ENCODE measurements at regions not wholly inside any gene's neighbourhood (a gene's known extent, or its start where the extent isn't known, plus 50 kb on each side); places are given as distances from the start of the nearest gene placed in this dataset.

- H3K36me3 ChIP-seq (ENCODE audit: control insufficient read depth in 3 of 3, insufficient read depth in 3 of 3, low read length in 3 of 3): no peaks in the 10 kb centered on the region
- H3K9me3 ChIP-seq (ENCODE audit: control insufficient read depth in 3 of 3, low read length in 3 of 3): no peaks in the 10 kb centered on the region
Measured at GRCh38 chr9:82206490-82206889, 217.9 kb downstream of the SPATA31D1 start.

GRCh38 chr9:82206946-82207345, 218.4 kb downstream of the SPATA31D1 start:
- Histone ChIP-seq H3K27me3 (ENCODE audit: control insufficient read depth in 3 of 3, insufficient read depth in 3 of 3, low read length in 3 of 3) (no peaks in the 10 kb centered on the region), H3K4me3 (ENCODE audit: low read length in 3 of 3) (no peak overlapping the region), H3K4me1 (ENCODE audit: control insufficient read depth in 3 of 3, insufficient read depth in 3 of 3, low read length in 3 of 3) (no peaks in the 10 kb centered on the region), H3K9ac (ENCODE audit: low read depth in 1 of 3, low read length in 3 of 3) (no peak overlapping the region), H3K36me3 (ENCODE audit: control insufficient read depth in 3 of 3, insufficient read depth in 3 of 3, low read length in 3 of 3) (no peaks in the 10 kb centered on the region), H3K9me3 (ENCODE audit: control insufficient read depth in 3 of 3, low read length in 3 of 3) (no peaks in the 10 kb centered on the region), H3K27ac (ENCODE audit: low read depth, low read length) (no peak overlapping the region)

More at GRCh38 chr9:82206490-82206889, 217.9 kb downstream of the SPATA31D1 start:
- Histone ChIP-seq H3K27ac (ENCODE audit: low read depth, low read length) (no peak overlapping the region), H3K4me1 (ENCODE audit: control insufficient read depth in 3 of 3, insufficient read depth in 3 of 3, low read length in 3 of 3) (no peaks in the 10 kb centered on the region), H3K27me3 (ENCODE audit: control insufficient read depth in 3 of 3, insufficient read depth in 3 of 3, low read length in 3 of 3) (no peaks in the 10 kb centered on the region), H3K9ac (ENCODE audit: low read depth in 1 of 3, low read length in 3 of 3) (no peak overlapping the region), H3K4me3 (ENCODE audit: low read length in 3 of 3) (no peak overlapping the region)

- Histone ChIP-seq H3K36me3 (ENCODE audit: control insufficient read depth in 3 of 3, insufficient read depth in 3 of 3, low read length in 3 of 3) (no peaks in the 10 kb centered on the region), H3K4me3 (ENCODE audit: low read length in 3 of 3) (no peak overlapping the region), H3K9me3 (ENCODE audit: control insufficient read depth in 3 of 3, low read length in 3 of 3) (no peaks in the 10 kb centered on the region), H3K27ac (ENCODE audit: low read depth, low read length) (no peak overlapping the region), H3K9ac (ENCODE audit: low read depth in 1 of 3, low read length in 3 of 3) (no peak overlapping the region), H3K4me1 (ENCODE audit: control insufficient read depth in 3 of 3, insufficient read depth in 3 of 3, low read length in 3 of 3) (no peaks in the 10 kb centered on the region), H3K27me3 (ENCODE audit: control insufficient read depth in 3 of 3, insufficient read depth in 3 of 3, low read length in 3 of 3) (no peaks in the 10 kb centered on the region)
Measured at GRCh38 chr9:82208741-82209450, 220.3 kb downstream of the SPATA31D1 start.

- no peak overlapping the region for H3K9ac ChIP-seq (ENCODE audit: low read depth in 1 of 3, low read length in 3 of 3)
- H3K27me3 ChIP-seq (ENCODE audit: control insufficient read depth in 3 of 3, insufficient read depth in 3 of 3, low read length in 3 of 3): no peaks in the 10 kb centered on the region
- H3K4me1 ChIP-seq (ENCODE audit: control insufficient read depth in 3 of 3, insufficient read depth in 3 of 3, low read length in 3 of 3): no peaks in the 10 kb centered on the region
- no peaks in the 10 kb centered on the region for H3K9me3 ChIP-seq (ENCODE audit: control insufficient read depth in 3 of 3, low read length in 3 of 3)
- H3K36me3 ChIP-seq (ENCODE audit: control insufficient read depth in 3 of 3, insufficient read depth in 3 of 3, low read length in 3 of 3): no peaks in the 10 kb centered on the region
- no peak overlapping the region for H3K27ac ChIP-seq (ENCODE audit: low read depth, low read length)
- H3K4me3 ChIP-seq (ENCODE audit: low read length in 3 of 3): no peak overlapping the region
Measured at GRCh38 chr9:82209797-82210470, 221.4 kb downstream of the SPATA31D1 start.

- no peak overlapping the region for H3K4me3 ChIP-seq (ENCODE audit: low read length in 3 of 3)
- H3K27me3 ChIP-seq (ENCODE audit: control insufficient read depth in 3 of 3, insufficient read depth in 3 of 3, low read length in 3 of 3): no peaks in the 10 kb centered on the region
- H3K9me3 ChIP-seq (ENCODE audit: control insufficient read depth in 3 of 3, low read length in 3 of 3): peaks cover 0 to 2% (median 0%) of the 10 kb centered on the region in 3 donors
Measured at GRCh38 chr9:82212885-82213284, 224.3 kb downstream of the SPATA31D1 start.

GRCh38 chr9:82216435-82216834, 227.9 kb downstream of the SPATA31D1 start:
- Histone ChIP-seq H3K36me3 (ENCODE audit: control insufficient read depth in 3 of 3, insufficient read depth in 3 of 3, low read length in 3 of 3) (no peaks in the 10 kb centered on the region), H3K27ac (ENCODE audit: low read depth, low read length) (no peak overlapping the region), H3K27me3 (ENCODE audit: control insufficient read depth in 3 of 3, insufficient read depth in 3 of 3, low read length in 3 of 3) (no peaks in the 10 kb centered on the region)

More at GRCh38 chr9:82212885-82213284, 224.3 kb downstream of the SPATA31D1 start:
- H3K4me1 ChIP-seq (ENCODE audit: control insufficient read depth in 3 of 3, insufficient read depth in 3 of 3, low read length in 3 of 3): no peaks in the 10 kb centered on the region
- H3K36me3 ChIP-seq (ENCODE audit: control insufficient read depth in 3 of 3, insufficient read depth in 3 of 3, low read length in 3 of 3): no peaks in the 10 kb centered on the region
- no peak overlapping the region for H3K9ac ChIP-seq (ENCODE audit: low read depth in 1 of 3, low read length in 3 of 3)
- H3K27ac ChIP-seq (ENCODE audit: low read depth, low read length): no peak overlapping the region

GRCh38 chr9:82223442-82223841, 234.9 kb downstream of the SPATA31D1 start:
- H3K36me3 ChIP-seq (ENCODE audit: control insufficient read depth in 3 of 3, insufficient read depth in 3 of 3, low read length in 3 of 3): no peaks in the 10 kb centered on the region
- no peaks in the 10 kb centered on the region for H3K27me3 ChIP-seq (ENCODE audit: control insufficient read depth in 3 of 3, insufficient read depth in 3 of 3, low read length in 3 of 3)
- no peaks in the 10 kb centered on the region for H3K9me3 ChIP-seq (ENCODE audit: control insufficient read depth in 3 of 3, low read length in 3 of 3)

More at GRCh38 chr9:82216435-82216834, 227.9 kb downstream of the SPATA31D1 start:
- no peak overlapping the region for H3K4me3 ChIP-seq (ENCODE audit: low read length in 3 of 3)
- no peak overlapping the region for H3K9ac ChIP-seq (ENCODE audit: low read depth in 1 of 3, low read length in 3 of 3)
- no peaks in the 10 kb centered on the region for H3K4me1 ChIP-seq (ENCODE audit: control insufficient read depth in 3 of 3, insufficient read depth in 3 of 3, low read length in 3 of 3)
- H3K9me3 ChIP-seq (ENCODE audit: control insufficient read depth in 3 of 3, low read length in 3 of 3): peaks cover 0 to 2% (median 0%) of the 10 kb centered on the region in 3 donors

GRCh38 chr9:82231411-82231810, 242.8 kb downstream of the SPATA31D1 start:
- H3K4me1 ChIP-seq (ENCODE audit: control insufficient read depth in 3 of 3, insufficient read depth in 3 of 3, low read length in 3 of 3): peaks cover 0 to 3% (median 0%) of the 10 kb centered on the region in 3 donors
- no peaks in the 10 kb centered on the region for H3K27me3 ChIP-seq (ENCODE audit: control insufficient read depth in 3 of 3, insufficient read depth in 3 of 3, low read length in 3 of 3)
- no peaks in the 10 kb centered on the region for H3K36me3 ChIP-seq (ENCODE audit: control insufficient read depth in 3 of 3, insufficient read depth in 3 of 3, low read length in 3 of 3)
- no peak overlapping the region for H3K4me3 ChIP-seq (ENCODE audit: low read length in 3 of 3)
- H3K27ac ChIP-seq (ENCODE audit: low read depth, low read length): no peak overlapping the region
- no peak overlapping the region for H3K9ac ChIP-seq (ENCODE audit: low read depth in 1 of 3, low read length in 3 of 3)
- peaks cover 5 to 8% (median 7%) of the 10 kb centered on the region in 3 donors for H3K9me3 ChIP-seq (ENCODE audit: control insufficient read depth in 3 of 3, low read length in 3 of 3)

More at GRCh38 chr9:82223442-82223841, 234.9 kb downstream of the SPATA31D1 start:
- Histone ChIP-seq H3K27ac (ENCODE audit: low read depth, low read length) (no peak overlapping the region), H3K4me3 (ENCODE audit: low read length in 3 of 3) (no peak overlapping the region), H3K4me1 (ENCODE audit: control insufficient read depth in 3 of 3, insufficient read depth in 3 of 3, low read length in 3 of 3) (no peaks in the 10 kb centered on the region), H3K9ac (ENCODE audit: low read depth in 1 of 3, low read length in 3 of 3) (no peak overlapping the region)

GRCh38 chr9:82234160-82234943, 245.8 kb downstream of the SPATA31D1 start:
- no peaks in the 10 kb centered on the region for H3K27me3 ChIP-seq (ENCODE audit: control insufficient read depth in 3 of 3, insufficient read depth in 3 of 3, low read length in 3 of 3)
- no peak overlapping the region for H3K27ac ChIP-seq (ENCODE audit: low read depth, low read length)
- no peak overlapping the region for H3K9ac ChIP-seq (ENCODE audit: low read depth in 1 of 3, low read length in 3 of 3)
- H3K36me3 ChIP-seq (ENCODE audit: control insufficient read depth in 3 of 3, insufficient read depth in 3 of 3, low read length in 3 of 3): no peaks in the 10 kb centered on the region
- H3K9me3 ChIP-seq (ENCODE audit: control insufficient read depth in 3 of 3, low read length in 3 of 3): peaks cover 5 to 8% (median 7%) of the 10 kb centered on the region in 3 donors
- peaks cover 0 to 3% (median 0%) of the 10 kb centered on the region in 3 donors for H3K4me1 ChIP-seq (ENCODE audit: control insufficient read depth in 3 of 3, insufficient read depth in 3 of 3, low read length in 3 of 3)
- no peak overlapping the region for H3K4me3 ChIP-seq (ENCODE audit: low read length in 3 of 3)

Measured in skeletal muscle tissue (tissue), 3 donors.